Stimulated activated naive CD8-positive, alpha-beta T cell treated with anti-CD3 and anti-CD28 coated beads, Interleukin-15, Interleukin-2, amounts not matched to agents 100 U/mL and 50 U/mL, for 24 hours (primary cell): ENCODE measurements at regions not wholly inside any gene's neighbourhood (a gene's known extent, or its start where the extent isn't known, plus 50 kb on each side); places are given as distances from the start of the nearest gene placed in this dataset.

Experiments used
- ATAC-seq: fragments of 150-1000 bp; cut with Tn5 transposase; one replicate; pipeline ENCODE4 v1.10.0; 2021
- DNase-seq: peaks from one replicate; pipeline ENCODE4 v3.0.0; 2021

DNA sequence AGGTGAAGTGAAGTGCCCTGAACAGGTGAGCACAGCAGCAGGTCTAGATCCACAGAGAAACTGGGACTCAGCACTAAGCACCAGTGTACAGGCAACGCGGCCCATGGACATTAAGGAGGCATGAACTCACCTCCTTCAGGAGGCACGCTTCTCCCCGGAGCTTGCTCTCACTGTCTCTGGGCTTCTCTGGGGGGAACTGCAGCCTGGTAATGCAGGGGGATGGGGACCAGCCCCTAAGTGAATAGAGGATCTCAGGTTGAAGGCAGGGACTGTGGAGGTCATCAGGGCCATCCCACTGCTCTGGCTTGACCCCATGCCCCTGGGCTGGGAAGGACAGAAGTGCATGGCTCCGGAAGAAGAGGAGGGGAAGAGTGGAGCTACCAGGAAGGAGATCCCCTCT is 495.6 kb upstream of the B3GAT1 start:
- no peak for DNase-seq

DNA sequence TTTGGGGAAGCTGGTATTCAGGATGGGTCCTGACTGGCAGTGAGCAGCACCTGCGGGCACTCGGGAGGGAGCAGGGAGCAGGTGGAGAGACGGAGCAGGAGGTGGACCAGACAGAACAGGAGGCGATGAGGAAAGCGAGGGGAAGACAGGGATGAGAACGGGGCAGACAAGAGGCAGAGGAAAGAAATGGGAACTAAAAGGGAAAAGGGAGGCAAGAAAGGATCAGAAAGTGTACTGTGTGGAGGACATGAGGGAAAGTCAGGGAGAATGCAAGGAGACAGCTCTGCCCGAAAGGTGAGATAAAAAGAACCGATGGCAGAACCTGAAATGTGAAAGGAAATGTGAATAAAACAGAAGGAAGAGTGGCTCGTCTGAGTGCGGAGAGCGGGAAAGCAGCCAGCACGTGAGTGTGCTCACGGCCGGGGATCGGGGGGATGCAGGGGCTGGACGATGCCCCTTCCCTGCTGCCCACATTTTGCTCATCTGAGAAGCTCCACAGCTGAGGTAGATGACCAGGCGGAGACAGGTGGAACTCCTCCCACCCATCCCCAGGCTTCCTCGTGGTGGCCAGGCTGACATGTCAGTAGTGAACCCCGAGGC is 494.4 kb upstream of the B3GAT1 start:
- DNase-seq (no peak), ATAC-seq (no peak)

More for the DNA sequence above, 495.6 kb upstream of the B3GAT1 start:
- no peak for ATAC-seq

DNA sequence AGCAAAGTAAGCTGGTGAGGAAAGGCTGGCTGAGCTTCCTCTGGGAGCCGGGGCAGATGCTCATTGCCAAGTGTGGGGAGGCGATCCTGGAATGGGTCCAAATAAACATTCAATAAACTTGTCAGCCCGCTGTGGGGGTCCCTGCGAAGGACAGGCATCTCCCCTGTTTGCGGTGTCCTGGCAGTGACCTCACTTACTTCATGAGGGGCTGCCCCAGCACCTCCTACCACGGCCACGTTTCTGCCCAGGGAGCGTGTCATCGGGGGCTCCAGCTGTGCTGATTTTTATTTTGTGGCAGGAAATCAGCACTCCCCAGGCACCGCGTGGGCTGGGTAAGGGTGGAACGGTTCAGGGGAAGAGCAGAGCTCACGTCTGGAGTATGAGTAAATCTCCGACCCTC is 493.9 kb upstream of the B3GAT1 start:
- DNase-seq (no peak), ATAC-seq (no peak)

DNA sequence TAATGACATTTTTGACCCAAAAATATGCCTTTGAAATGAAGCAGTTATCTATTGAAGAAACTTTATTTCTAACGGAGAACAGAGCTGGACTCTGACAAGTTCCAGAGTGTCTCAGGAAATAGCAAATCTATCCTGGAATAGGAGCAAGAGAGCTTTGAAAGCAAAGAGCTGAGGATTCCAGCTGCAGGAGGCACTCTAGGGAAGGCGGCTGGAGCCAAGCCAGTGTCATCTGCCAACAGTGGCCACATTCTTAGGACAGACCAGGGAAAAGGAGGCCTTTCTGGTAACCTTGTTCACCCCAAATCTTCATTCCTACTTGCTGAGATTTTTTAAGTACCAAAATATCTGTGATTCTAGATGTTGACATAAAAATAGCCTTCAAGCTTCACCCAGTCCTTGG is 493.5 kb upstream of the B3GAT1 start:
- ATAC-seq (no peak), DNase-seq (no peak)

DNA sequence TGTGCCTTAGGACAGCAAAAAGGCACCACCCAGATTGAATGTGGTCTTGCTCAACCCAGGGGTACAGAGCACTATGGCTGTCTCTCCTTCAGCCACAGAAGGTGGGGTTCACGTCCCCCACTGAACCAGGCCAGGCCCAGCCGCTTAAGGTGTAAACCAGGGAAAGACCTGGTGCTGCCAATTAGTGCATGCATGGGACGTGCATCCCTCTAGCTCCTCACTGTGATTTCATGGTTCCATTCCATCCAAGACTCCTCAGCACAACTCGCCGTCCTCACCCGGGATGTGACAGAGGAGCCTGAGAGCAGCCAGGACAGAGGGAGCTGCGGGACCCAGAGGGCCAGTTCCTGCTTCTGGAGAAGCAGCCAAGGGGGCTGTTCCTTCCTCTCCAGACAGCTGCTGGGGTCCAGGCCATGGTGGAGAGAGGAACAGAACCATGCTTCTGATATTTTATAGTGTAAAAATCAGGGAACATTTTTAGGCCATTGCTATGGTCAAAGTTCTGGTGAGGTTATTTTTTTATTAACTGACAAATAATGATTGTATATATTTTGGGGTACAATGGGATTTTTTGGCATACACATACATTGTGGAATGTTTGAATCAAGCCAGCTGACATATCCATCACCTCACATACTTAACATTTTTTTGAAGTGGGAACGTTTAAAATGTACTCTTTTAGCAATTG is 492.2 kb upstream of the B3GAT1 start:
- no peak for DNase-seq
- ATAC-seq, result no peak

DNA sequence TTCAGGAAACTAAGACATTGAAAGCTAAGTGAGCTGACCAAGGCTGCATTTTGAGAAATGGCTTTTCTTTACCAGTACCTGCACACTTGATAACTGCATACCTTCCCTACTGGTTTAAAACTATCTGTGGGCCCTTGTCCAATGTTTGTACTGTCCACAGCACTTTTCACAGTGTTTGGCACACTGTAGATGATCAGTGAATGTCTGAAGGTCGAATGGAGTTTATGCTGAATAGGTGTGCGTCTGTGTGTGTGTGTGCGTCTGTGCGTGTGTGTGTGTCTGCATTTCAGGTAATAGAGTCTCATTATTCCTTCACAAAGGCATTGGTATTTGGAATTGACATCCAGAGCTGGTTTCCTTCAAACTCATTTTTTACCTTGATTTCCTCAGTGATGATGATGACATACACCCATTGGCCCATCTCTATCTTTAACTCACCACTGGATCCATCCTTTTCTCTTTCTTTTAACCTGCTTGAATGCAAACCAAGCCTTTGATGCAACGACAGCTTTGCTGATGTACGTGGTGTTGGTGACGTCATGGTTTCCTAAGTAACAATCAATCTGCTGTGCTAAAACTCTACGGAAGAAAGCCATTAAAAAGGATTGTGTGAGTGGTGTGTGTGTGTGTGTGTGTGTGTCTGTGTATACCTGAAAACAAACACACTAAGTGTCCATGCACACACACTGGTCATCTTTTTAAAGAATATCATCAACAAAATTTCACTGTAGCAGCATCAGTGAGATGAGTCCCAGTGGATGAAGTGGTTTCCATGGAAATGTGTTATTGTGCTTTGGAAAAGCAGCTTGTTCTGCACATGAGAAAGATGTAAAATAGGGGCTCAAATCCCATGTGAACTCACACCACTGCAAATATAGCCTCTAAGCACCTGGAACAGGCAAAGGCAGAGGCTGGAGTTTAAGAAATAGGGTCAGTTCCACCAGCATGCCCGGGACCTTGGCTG is 490.2 kb upstream of the B3GAT1 start:
- ATAC-seq (no peak), DNase-seq (no peak)

DNA sequence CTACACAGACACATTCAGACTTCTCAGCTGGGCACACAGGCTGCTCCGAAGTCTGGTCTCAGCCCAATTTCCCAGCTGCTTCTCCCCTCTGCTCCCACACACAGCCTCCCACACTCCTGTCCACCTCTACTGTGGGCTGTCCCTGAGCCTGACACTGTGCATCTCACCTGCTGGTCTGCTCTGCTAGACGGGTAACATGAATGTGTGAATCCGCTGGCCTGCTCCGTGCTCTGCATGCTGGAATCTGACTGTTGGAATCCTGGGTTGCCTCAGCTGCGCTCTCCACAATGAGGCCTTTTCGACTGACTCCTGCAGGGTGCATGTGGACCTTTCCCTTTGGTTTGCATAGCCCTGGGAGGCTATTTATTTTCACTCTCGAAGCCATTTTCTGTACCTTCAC is 489.5 kb upstream of the B3GAT1 start:
- no peak for DNase-seq
- no peak for ATAC-seq

DNA sequence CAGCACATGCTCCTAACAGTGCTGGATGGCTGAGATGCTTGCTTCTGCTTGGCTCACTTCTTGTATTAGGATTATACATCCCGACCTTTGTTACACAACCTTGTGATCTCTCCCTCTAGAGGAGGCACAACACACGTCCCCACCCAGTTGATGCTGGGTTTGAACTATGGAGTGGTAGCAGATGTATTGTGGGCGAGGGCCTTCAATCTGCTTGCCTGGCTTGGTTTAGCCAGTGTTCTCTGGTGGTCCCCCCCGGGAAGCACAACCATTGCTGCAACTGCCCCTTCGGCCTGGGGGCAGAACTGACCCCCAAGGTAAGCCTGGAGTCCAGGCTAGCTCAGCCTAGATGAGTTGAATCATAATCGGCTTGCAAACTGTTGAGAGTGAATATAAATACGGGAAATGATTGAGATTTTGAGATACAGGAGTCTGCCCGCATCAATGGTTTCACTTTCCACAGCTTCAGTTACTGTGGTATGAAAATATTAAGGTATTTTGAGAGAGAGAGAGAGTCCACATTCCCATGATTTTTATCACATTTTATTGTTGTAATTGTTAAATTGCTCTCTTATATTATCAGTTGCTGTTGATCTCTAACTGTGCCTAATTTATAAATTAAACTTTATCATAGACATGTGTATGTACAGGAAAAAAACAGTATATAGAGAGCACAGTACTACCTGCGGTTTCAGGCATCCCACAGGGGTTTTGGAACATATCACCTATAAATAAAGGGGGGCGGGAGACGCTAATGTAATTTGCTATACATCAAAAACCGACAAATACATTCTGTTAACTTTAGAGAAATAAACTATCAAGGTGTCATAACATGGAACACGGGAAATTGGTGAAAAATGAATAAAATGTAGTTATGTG is 482.0 kb upstream of the B3GAT1 start:
- DNase-seq, result no peak
- no peak for ATAC-seq

DNA sequence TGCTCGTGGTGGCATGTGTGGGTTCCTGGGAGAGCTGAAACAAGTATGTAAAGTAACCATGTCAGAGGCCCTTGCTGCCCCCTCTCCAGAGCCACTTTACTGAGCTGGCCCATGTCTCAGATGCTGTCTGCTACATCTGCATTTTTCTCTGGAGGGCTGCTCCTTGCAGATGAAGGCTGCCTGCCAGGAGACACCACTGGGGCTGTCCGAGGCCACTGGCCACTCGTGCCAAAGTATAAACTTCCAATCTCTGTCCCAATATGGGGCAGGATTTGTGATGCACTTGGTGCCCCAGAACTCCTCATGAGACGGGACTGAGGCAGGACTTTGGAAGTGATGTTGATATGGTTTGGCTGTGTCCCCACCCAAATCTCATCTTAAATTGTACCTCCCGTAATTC is 478.4 kb upstream of the B3GAT1 start:
- DNase-seq, result no peak
- no peak for ATAC-seq

DNA sequence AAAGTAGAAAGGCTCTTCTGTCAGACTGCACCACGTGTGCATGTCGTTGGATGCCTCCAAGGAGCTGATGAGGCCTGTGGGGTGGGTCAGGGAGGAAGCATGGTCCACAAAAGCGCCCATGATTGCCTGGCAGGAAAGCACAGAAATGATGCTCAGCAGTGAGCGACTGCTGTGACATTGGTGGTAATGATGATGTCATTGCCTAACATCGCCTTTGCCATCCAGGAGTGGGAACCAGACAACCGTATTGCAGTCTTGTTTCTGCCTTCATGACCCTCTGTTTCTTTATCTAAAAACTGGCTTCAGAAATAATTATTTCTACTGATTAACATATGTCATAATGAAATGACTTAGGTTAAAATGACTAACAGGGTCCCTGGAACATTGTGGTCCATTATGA is 477.8 kb upstream of the B3GAT1 start:
- DNase-seq (no peak), ATAC-seq (no peak)

DNA sequence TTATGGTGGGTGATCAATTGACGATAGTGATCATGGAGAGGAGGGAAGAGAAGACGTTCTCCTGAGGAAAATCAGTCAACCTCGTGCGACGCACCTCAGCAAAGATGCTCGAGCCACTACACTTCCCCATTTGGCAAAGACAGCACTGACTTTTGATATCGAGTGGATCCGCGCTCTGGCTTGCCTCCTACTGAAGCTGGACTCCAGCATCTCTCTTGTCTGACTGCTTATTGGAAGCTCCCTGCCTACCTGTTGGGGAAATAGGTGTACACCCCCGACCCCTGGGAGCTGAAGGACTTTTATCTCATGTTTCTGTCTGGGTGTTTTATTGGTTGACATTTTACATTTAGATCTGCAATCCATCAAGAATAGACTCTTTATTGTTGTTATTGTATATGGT is 476.8 kb upstream of the B3GAT1 start:
- DNase-seq (no peak), ATAC-seq (no peak)

DNA sequence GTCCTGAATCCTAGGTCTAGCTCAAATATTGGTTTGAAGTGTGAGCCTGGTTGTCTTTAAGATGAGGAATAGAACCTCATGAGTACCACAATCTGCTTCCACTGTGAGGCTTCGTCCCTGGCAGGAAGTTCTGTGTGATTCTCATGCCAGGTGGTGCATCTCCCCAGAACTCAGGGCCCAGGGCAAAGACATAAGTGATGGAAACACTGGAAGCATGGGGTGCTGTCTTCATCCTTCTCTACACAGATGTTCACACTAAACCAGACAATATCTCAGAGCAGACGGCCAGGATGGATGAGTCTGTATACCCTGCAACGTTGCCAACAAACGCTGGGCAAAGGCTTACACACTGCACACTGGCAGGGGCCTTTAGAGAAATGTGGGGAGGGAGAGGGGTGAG is 475.9 kb upstream of the B3GAT1 start:
- no peak for DNase-seq
- no peak for ATAC-seq

DNA sequence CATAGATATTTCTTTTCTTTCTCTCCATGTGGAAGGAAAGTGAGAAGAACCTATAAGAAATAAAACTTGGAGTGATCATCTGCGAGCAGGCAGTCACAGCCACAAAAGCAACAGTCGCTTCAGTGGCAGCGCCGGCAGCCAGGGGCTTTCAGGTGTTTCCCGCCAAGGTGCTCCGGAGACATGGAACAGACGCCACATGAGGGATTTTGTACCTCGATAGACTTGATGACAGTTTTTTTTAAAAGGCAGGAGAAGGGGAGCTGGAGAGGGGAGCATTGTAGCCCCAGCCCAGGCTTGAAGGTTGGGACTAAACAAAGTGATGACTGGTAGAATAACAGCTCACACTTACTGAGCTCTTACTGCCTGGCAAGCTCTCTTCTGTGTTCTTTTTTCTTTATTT is 471.4 kb upstream of the B3GAT1 start:
- ATAC-seq, result no peak
- no peak for DNase-seq

DNA sequence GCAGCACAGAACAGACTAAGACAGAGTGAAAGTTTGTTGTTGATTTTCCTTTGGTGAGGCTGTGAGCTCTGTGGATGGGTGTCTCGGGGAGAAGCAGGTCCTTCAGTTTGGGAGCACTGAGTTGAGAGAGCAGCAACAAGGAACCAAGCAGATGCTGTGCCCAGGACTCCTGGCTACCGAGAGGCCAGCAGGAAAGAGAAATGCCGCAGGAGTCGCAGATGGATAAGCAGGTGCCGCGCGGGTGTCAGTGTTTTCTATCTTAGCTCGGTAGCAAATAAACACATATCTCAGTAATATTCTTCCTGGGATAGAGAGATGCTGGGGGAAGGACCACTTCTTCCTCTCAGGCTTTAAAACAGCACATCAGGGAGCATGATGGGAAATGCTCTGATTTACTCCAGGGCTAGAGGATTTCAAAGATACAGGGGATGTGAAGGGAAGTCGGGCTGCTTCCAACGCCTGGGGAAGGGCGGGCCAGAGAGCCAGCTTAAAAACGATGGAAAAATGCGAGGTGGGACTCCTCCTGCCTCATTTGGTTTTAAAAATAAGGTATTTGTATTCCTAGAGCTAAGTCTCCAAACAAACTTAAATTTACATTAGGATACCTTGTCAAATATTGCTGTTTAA is 470.7 kb upstream of the B3GAT1 start:
- ATAC-seq, result no peak

DNA sequence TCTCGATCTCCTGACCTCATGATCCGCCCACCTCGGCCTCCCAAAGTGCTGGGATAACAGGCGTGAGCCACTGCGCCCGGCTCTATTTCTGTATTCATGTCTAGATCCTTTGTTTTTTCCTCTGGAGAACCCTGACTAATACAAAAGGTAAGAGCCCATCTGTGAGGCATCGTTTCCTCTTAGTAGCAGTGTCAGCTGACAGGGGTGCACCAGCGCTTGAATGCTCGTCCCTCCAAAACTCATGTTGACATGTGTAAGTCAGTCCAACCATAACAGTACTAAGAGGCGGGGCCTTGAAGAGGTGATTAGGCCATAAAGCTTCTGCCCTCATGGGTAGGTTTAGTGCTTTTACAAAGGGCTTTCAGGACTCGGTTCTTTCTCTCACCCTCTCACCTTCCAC is 470.1 kb upstream of the B3GAT1 start:
- no peak for ATAC-seq
- DNase-seq, result no peak

More for the DNA sequence above, 470.7 kb upstream of the B3GAT1 start:
- no peak for DNase-seq

DNA sequence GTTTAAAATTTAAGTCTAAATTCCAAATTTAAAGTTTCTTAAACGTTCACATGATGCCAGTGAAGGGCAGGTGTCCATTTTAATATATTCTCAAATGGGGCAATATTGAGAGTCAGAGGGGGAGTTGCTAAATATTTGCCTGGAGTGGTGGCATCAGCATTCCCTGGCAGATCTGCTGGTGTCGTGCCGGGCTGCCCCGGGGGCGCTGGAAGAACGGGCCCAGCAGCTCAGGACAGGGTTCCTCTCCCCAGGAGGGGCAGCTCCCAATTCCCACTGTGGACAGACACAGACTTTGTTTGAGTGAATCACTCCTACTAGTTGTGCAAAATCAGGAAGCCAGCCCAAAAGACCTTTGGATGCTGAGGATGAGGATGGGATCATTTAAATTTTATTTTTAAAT is 468.7 kb upstream of the B3GAT1 start:
- ATAC-seq (no peak), DNase-seq (no peak)

DNA sequence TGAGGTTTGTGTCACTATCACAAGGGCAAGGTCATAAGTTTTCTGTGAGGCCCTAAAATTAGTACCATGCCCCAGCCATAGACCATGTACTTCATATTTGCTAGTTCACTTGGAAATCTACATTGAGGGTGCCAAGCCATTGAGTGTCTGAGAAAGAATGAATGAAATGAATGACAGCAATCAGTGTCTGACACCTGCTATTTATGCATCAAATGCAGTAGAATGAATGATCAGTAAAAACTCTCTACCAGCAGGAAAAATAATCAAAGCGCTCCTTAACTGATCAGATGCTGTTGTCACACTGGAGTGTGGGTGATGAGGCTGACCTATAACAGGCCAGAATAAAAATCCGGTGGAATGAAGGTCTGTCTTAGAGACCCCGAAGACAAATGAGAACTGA is 467.9 kb upstream of the B3GAT1 start:
- DNase-seq, result no peak
- ATAC-seq, result no peak

DNA sequence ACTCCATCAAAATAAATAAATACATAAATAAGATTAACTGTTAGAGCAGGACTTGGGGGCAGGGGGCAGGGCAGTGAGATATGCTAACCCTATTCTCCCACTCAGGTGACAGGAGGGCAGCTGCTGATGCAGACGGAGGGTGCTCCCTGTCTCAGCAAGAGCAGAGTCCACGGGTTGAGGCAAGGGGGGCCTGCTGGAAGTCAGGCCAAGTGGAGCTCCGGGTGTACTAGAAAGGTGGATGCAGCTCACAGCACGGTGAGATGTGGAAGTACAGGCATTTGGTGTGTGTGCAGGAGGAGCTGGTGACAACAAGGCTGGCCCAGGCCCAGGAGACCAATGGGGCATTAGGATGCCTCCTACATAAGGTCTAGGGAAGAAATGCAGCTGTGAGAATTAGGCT is 467.3 kb upstream of the B3GAT1 start:
- no peak for DNase-seq
- no peak for ATAC-seq

DNA sequence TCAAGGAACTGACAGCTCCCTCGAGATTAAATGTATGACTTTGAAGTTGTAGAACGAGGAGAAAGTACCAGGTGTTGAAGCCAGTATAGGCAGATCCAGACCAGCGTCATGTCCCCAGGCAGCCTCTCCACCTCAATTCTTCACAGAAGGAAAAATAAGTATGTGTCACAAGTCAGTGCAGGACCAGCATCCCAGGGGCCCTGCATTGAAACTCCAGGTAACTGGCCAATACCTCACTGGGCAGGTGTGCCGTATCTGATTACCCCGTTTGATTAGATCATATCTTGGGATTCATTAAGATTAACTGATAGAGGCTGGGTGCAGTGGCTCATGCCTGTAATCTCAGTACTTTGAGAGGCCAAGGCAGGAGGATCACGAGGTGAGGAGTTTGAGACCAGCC is 466.7 kb upstream of the B3GAT1 start:
- no peak for ATAC-seq
- no peak for DNase-seq

DNA sequence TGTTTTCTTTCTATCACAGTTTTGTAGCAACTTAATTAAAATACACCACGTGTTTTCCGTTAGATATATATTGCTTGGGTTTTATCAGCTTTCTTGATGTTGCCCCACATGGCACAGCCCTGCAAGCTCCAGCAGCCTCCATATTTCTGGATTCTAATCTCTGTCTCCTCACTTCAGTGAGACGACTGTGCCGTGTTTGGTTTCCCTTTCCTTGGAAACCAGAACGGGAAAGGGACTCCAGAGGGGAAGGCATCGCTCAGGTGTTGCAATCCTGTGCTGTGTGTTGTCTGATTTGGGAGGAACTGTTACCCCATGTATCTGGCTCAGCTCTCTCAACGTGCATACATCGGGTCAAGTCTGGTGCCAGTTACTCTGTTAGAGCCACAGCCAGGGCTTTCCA is 464.2 kb upstream of the B3GAT1 start:
- ATAC-seq (no peak), DNase-seq (no peak)

DNA sequence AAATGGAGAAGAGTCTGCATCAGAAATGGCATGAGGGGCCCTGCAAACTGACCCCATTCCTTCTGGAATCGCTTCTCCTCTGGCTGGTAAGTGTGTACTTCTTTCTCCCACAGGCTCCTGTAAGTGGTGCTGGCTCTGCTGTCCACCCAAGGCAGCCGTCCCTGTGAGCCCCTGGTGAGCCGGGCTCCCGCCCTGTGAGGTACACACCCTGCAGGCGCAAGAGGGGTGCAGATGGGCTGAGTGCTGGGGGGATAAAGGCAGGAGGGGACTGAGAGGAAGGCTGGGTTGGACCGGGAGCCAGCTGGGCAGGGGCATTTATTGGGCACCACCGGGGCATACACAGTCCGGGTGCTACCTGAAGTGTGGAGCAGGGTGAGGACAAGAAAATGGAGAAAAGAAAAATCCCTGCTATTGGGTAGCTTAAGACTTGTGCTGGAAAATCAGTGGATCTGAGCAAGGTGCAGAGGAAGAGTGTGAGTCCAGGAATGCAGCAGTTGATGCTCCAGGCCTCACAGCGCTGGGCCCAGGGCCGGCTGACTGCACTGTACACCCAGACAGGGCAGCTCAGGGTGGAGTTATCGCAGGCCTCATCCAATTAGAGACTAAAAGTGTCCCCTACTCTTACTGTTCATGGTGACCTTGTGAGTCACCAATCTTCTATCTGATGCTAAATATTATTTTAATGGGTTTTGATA is 455.1 kb upstream of the B3GAT1 start:
- DNase-seq, result no peak
- no peak for ATAC-seq
